ENCODE measurements at regions not wholly inside any gene's neighbourhood (a gene's known extent, or its start where the extent isn't known, plus 50 kb on each side); places are given as distances from the start of the nearest gene placed in this dataset.

GRCh38 chr12:66045506-66045905, 85.0 kb downstream of the LLPH start (continued):
- TF ChIP-seq ZNF48 (tag by site-specific recombination; IDR thresholded peaks at IDR 0.05) (no peak), ZNF391 (tag by site-specific recombination; IDR thresholded peaks at IDR 0.05; ENCODE audit: borderline replicate concordance, low read depth) (no peak)

- CTCF ChIA-PET, result interaction anchor here (0.6 to 1.9 kb wide), 2 partner anchors 9 to 786 kb away, joined by 3 to 7 read pairs; no protein-coding TSS in a partner anchor
- POLR2A ChIA-PET, result no interaction called here
Observed at GRCh38 chr12:66044731-66045130, 85.8 kb downstream of the LLPH start.

DNA sequence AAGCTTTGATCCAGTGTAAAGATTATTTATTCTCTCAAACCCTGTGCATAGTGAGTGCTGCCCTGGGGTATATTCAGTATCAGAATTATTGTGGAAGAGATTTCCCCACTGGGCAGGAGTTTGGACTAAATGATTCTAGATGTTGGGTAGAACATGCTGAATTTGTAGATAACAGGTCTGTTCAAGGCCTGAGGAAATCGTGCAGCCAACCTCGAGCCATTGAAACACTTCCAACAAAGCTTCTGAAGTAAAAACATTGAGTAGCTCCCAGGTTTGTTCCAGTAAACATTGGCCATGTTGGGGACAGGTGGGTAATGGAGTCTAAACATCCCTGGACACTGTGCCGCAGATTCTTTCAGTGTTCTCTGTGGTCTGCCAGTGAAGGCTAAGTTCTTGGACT, 87.5 kb downstream of the LLPH start:
- ChIA-PET CTCF (no interaction called here), POLR2A (no interaction called here)
- Histone ChIP-seq H3K27ac (ENCODE audit: extremely low read depth, low read depth, low read length) (no peak overlapping the region), H3K4me3 (ENCODE audit: low read depth, low read length) (no peak overlapping the region), H3K36me3 (ENCODE audit: control insufficient read depth in 2 of 2, insufficient read depth in 1 of 2, low read length in 2 of 2) (no peaks in the 10 kb centered on the region), H3K9me3 (ENCODE audit: control insufficient read depth, insufficient read depth, low read depth, low read length) (no peaks in the 10 kb centered on the region), H3K4me1 (ENCODE audit: control insufficient read depth, insufficient read depth, low read length) (no peaks in the 10 kb centered on the region)
- no peak for TF ChIP-seq KLF8 (tag by site-specific recombination; IDR thresholded peaks at IDR 0.05)
- no peak for TF ChIP-seq ZNF830 (tag by site-specific recombination; IDR thresholded peaks at IDR 0.05; ENCODE audit: low read depth)
- TF ChIP-seq HOXC10 (CRISPR knock-in tag; IDR thresholded peaks at IDR 0.05), result no peak
- no peak for TF ChIP-seq ZNF423 (tag by site-specific recombination; IDR thresholded peaks at IDR 0.05)
- no peak for TF ChIP-seq MYNN (tag by site-specific recombination; IDR thresholded peaks at IDR 0.05; ENCODE audit: borderline replicate concordance)
- TF ChIP-seq, protein P1, sequence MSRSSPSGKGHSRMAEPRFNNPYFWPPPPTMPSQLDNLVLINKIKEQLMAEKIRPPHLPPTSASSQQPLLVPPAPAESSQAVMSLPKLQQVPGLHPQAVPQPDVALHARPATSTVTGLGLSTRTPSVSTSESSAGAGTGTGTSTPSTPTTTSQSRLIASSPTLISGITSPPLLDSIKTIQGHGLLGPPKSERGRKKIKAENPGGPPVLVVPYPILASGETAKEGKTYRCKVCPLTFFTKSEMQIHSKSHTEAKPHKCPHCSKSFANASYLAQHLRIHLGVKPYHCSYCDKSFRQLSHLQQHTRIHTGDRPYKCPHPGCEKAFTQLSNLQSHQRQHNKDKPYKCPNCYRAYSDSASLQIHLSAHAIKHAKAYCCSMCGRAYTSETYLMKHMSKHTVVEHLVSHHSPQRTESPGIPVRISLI (tag by site-specific recombination; IDR thresholded peaks at IDR 0.05), result no peak
- no peak for TF ChIP-seq ZNF670 (tag by site-specific recombination; IDR thresholded peaks at IDR 0.05; ENCODE audit: low read depth)
- TF ChIP-seq HOXD13 (CRISPR knock-in tag; IDR thresholded peaks at IDR 0.05; ENCODE audit: borderline replicate concordance), result no peak
- no peak for TF ChIP-seq ZSCAN30 (tag by site-specific recombination; IDR thresholded peaks at IDR 0.05)
- no peak for TF ChIP-seq ZNF837 (tag by site-specific recombination; IDR thresholded peaks at IDR 0.05)
- no peak for TF ChIP-seq ZNF555 (tag by site-specific recombination; conservative IDR thresholded peaks at IDR 0.05)

More at GRCh38 chr12:66044731-66045130, 85.8 kb downstream of the LLPH start:
- H3K9me3 ChIP-seq (ENCODE audit: control insufficient read depth, insufficient read depth, low read depth, low read length), result no peaks in the 10 kb centered on the region
- no peak for TF ChIP-seq ZNF585B (tag by site-specific recombination; IDR thresholded peaks at IDR 0.05)
- TF ChIP-seq ZNF776 (tag by site-specific recombination; IDR thresholded peaks at IDR 0.05; ENCODE audit: borderline replicate concordance), result no peak
- no peak for TF ChIP-seq ZNF501 (tag by site-specific recombination; IDR thresholded peaks at IDR 0.05)
- no peak for TF ChIP-seq PRDM10 (tag by site-specific recombination; IDR thresholded peaks at IDR 0.05)
- no peak for TF ChIP-seq ZNF510 (tag by site-specific recombination; IDR thresholded peaks at IDR 0.05; ENCODE audit: insufficient replicate concordance)
- TF ChIP-seq TRIM28 (IDR thresholded peaks at IDR 0.05; ENCODE audit: borderline replicate concordance, low read length), result no peak
- TF ChIP-seq ZBTB26 (tag by site-specific recombination; optimal IDR thresholded peaks at IDR 0.05), result no peak
- TF ChIP-seq ZFP37 (tag by site-specific recombination; IDR thresholded peaks at IDR 0.05), result no peak
- no peak for TF ChIP-seq ZFP69B (tag by site-specific recombination; IDR thresholded peaks at IDR 0.05)
- TF ChIP-seq ZNF248 (tag by site-specific recombination; IDR thresholded peaks at IDR 0.05), result no peak
- no peak for TF ChIP-seq ZNF664 (tag by site-specific recombination; IDR thresholded peaks at IDR 0.05)
- TF ChIP-seq ZNF398 (tag by site-specific recombination; IDR thresholded peaks at IDR 0.05), result no peak
- TF ChIP-seq BCL11A (tag by site-specific recombination; IDR thresholded peaks at IDR 0.05; ENCODE audit: low read depth), result no peak
- no peaks in the 10 kb centered on the region for H3K36me3 ChIP-seq (ENCODE audit: control insufficient read depth in 2 of 2, insufficient read depth in 1 of 2, low read length in 2 of 2)
- peaks cover 7% of the 10 kb centered on the region for H3K4me1 ChIP-seq (ENCODE audit: control insufficient read depth, insufficient read depth, low read length)
- H3K4me3 ChIP-seq (ENCODE audit: low read depth, low read length), result no peak overlapping the region
- no peak overlapping the region for H3K27ac ChIP-seq (ENCODE audit: extremely low read depth, low read depth, low read length)
